Right ventricle myocardium inferior (tissue), 1 donor: ENCODE measurements at regions not wholly inside any gene's neighbourhood (a gene's known extent, or its start where the extent isn't known, plus 50 kb on each side); places are given as distances from the start of the nearest gene placed in this dataset.

Experiments
- ATAC-seq: fragments of 200-7000 bp; cut with Tn5 transposase; one replicate; pipeline ENCODE4 v1.9.1; 2020; ENCODE audit warnings: mild to moderate bottlenecking, moderate library complexity
- DNase-seq: peaks from one replicate; pipeline ENCODE4 v3.0.0; 2021; ENCODE audit errors: missing footprints
- intact Hi-C: fragments of 100-400 bp; cut with DNase I; formaldehyde crosslinking; loops from one replicate; pipeline ENCODE4 v1.11.0; 2022
- donor health status: DM: no; HTN: yes; CAD: no; lungs with severe emphysema.

GRCh38 chr2:181231886-181232621 lies 225.1 kb upstream of the ITGA4 start:
- DNase-seq (no peak), ATAC-seq (no peak)
- intact Hi-C loops, result no loop called here

- DNase-seq (no peak), ATAC-seq (no peak)
- intact Hi-C loops, result no loop called here
Measured at GRCh38 chr2:181234487-181234891, 222.7 kb upstream of the ITGA4 start.

GRCh38 chr2:181235011-181235410 lies 222.2 kb upstream of the ITGA4 start:
- intact Hi-C loops, result no loop called here
- no peak for DNase-seq
- ATAC-seq, result no peak

GRCh38 chr2:181235683-181236459 lies 221.3 kb upstream of the ITGA4 start:
- intact Hi-C loops, result no loop called here
- ATAC-seq (no peak), DNase-seq (no peak)

- ATAC-seq, result no peak
Measured at GRCh38 chr2:181239201-181239799, 217.9 kb upstream of the ITGA4 start.

GRCh38 chr2:181240844-181241243 lies 216.3 kb upstream of the ITGA4 start:
- intact Hi-C loops, result no loop called here

More at GRCh38 chr2:181239201-181239799, 217.9 kb upstream of the ITGA4 start:
- DNase-seq, result no peak
- intact Hi-C loops, result no loop called here

GRCh38 chr2:181241366-181241765 lies 215.8 kb upstream of the ITGA4 start:
- no peak for ATAC-seq
- intact Hi-C loops, result no loop called here
- DNase-seq, result no peak

More at GRCh38 chr2:181240844-181241243, 216.3 kb upstream of the ITGA4 start:
- no peak for ATAC-seq
- DNase-seq, result no peak

- intact Hi-C loops, result no loop called here
- no peak for ATAC-seq
- DNase-seq, result no peak
Measured at GRCh38 chr2:181241797-181242196, 215.4 kb upstream of the ITGA4 start.

GRCh38 chr2:181242262-181242661 lies 214.9 kb upstream of the ITGA4 start:
- intact Hi-C loops, result no loop called here
- ATAC-seq (no peak), DNase-seq (no peak)

- DNase-seq (no peak), ATAC-seq (no peak)
- intact Hi-C loops, result no loop called here
Measured at GRCh38 chr2:181243319-181243718, 213.9 kb upstream of the ITGA4 start.

GRCh38 chr2:181250691-181251090 lies 206.5 kb upstream of the ITGA4 start:
- DNase-seq, result no peak
- ATAC-seq, result no peak
- intact Hi-C loops, result no loop called here

- ATAC-seq, result no peak
- DNase-seq, result no peak
- intact Hi-C loops, result no loop called here
Measured at GRCh38 chr2:181252262-181253148, 204.7 kb upstream of the ITGA4 start.

GRCh38 chr2:181253438-181253837 lies 203.7 kb upstream of the ITGA4 start:
- no peak for ATAC-seq
- DNase-seq, result no peak
- intact Hi-C loops, result no loop called here

GRCh38 chr2:181255651-181256050 lies 201.5 kb upstream of the ITGA4 start:
- intact Hi-C loops, result no loop called here
- DNase-seq (no peak), ATAC-seq (no peak)

- ATAC-seq, result no peak
Measured at GRCh38 chr2:181258720-181259119, 198.5 kb upstream of the ITGA4 start.

GRCh38 chr2:181262782-181263181 lies 194.4 kb upstream of the ITGA4 start:
- intact Hi-C loops, result no loop called here
- ATAC-seq (no peak), DNase-seq (no peak)

More at GRCh38 chr2:181258720-181259119, 198.5 kb upstream of the ITGA4 start:
- no peak for DNase-seq
- intact Hi-C loops, result no loop called here

- intact Hi-C loops, result no loop called here
- ATAC-seq, result no peak
- DNase-seq, result no peak
Measured at GRCh38 chr2:181264001-181264400, 193.2 kb upstream of the ITGA4 start.

- DNase-seq (no peak), ATAC-seq (no peak)
- intact Hi-C loops, result no loop called here
Measured at GRCh38 chr2:181264441-181264840, 192.7 kb upstream of the ITGA4 start.

GRCh38 chr2:181266614-181267013 lies 190.6 kb upstream of the ITGA4 start:
- intact Hi-C loops, result no loop called here
- no peak for DNase-seq
- ATAC-seq, result no peak
